IMR-90 (cell line): ENCODE measurements at regions not wholly inside any gene's neighbourhood (a gene's known extent, or its start where the extent isn't known, plus 50 kb on each side); places are given as distances from the start of the nearest gene placed in this dataset.

Source experiments
- ATAC-seq: fragments of 200-7000 bp; cut with Tn5 transposase; 2 replicates; pipeline ENCODE4 v1.9.1; 2020; ENCODE audit warnings: low read depth, mild to moderate bottlenecking, moderate library complexity
- BruUV-seq: library from RNA; stranded (reverse); fragments of 400-500 nt; replicated peaks from 2 replicates; lab custom pipeline; 2021; lab: Mats Ljungman, UMichigan
- CTCF ChIA-PET: fragments of 300-600 bp; formaldehyde crosslinking; extraction: SDS; loops from one replicate; lab custom pipeline; 2021; ENCODE audit warnings: antibody characterized with exemption; lab: Yijun Ruan, JAX
- POLR2A ChIA-PET: fragments of 300-600 bp; sonication (Branson Sonifier 250); formaldehyde crosslinking; loops from one replicate; lab custom pipeline; 2022; ENCODE audit warnings: antibody characterized with exemption; ENCODE audit not compliant: unreplicated experiment; lab: Charles Lee
- DNase-seq: peaks from one replicate; pipeline ENCODE4 v3.0.0; 2013
- H2AFZ ChIP-seq: replicated peaks from 2 replicates; pipeline ENCODE3; 2013; ENCODE audit warnings: low read length, mild to moderate bottlenecking; ENCODE audit not compliant: poor library complexity
- H2AK5ac ChIP-seq: 2 replicates; pipeline ENCODE4 v1.6.1; 2013; ENCODE audit warnings: low read depth, low read length, inconsistent platforms
- H2AK9ac ChIP-seq: replicated peaks from 2 replicates; pipeline ENCODE3; 2013; ENCODE audit warnings: mild to moderate bottlenecking, low read depth, low read length, moderate library complexity; ENCODE audit not compliant: poor library complexity
- H2BK120ac ChIP-seq: 2 replicates; pipeline ENCODE4 v1.6.1; 2013; ENCODE audit warnings: low read depth, low read length, inconsistent platforms
- H2BK15ac ChIP-seq: 3 replicates; pipeline ENCODE4 v1.6.1; 2013; ENCODE audit warnings: low read depth, low read length, inconsistent platforms
- H2BK20ac ChIP-seq: 2 replicates; pipeline ENCODE4 v1.6.1; 2013; ENCODE audit warnings: low read depth, mild to moderate bottlenecking, inconsistent platforms, low read length, moderate library complexity
- H2BK5ac ChIP-seq: 2 replicates; pipeline ENCODE4 v1.6.1; 2013; ENCODE audit warnings: mild to moderate bottlenecking, low read depth, low read length, inconsistent platforms; ENCODE audit not compliant: poor library complexity, severe bottlenecking
- H3K14ac ChIP-seq: replicated peaks from 2 replicates; pipeline ENCODE4 v1.6.1; 2013; ENCODE audit warnings: low read depth, low read length, inconsistent platforms
- H3K18ac ChIP-seq: 2 replicates; pipeline ENCODE4 v1.6.1; 2013; ENCODE audit warnings: low read depth, low read length, control low read depth
- H3K23ac ChIP-seq: 2 replicates; pipeline ENCODE4 v1.6.1; 2013; ENCODE audit warnings: low read depth, low read length, inconsistent platforms
- H3K27ac ChIP-seq: 2 replicates; pipeline ENCODE4 v1.5.1; 2013; ENCODE audit warnings: mild to moderate bottlenecking, control low read depth, low read length; ENCODE audit not compliant: insufficient read depth
- H3K27me3 ChIP-seq: 2 replicates; pipeline ENCODE4 v1.6.1; 2013; ENCODE audit warnings: low read length; ENCODE audit not compliant: control insufficient read depth, insufficient read depth
- H3K36me3 ChIP-seq: 2 replicates; pipeline ENCODE4 v1.6.1; 2013; ENCODE audit warnings: low read length, mixed read lengths; ENCODE audit not compliant: control insufficient read depth, insufficient read depth
- H3K4ac ChIP-seq: 2 replicates; pipeline ENCODE4 v1.6.1; 2013; ENCODE audit warnings: low read depth, low read length, inconsistent platforms
- H3K4me1 ChIP-seq: 2 replicates; pipeline ENCODE4 v1.6.1; 2013; ENCODE audit warnings: low read length, mixed read lengths; ENCODE audit not compliant: control insufficient read depth, insufficient read depth
- H3K4me2 ChIP-seq: 2 replicates; pipeline ENCODE4 v1.6.1; 2013; ENCODE audit warnings: low read depth, mild to moderate bottlenecking, control low read depth, low read length, moderate library complexity
- H3K4me3 ChIP-seq: 2 replicates; pipeline ENCODE4 v1.5.1; 2013; ENCODE audit warnings: low read depth, mild to moderate bottlenecking, control low read depth, low read length, moderate library complexity; ENCODE audit not compliant: insufficient read depth
- H3K56ac ChIP-seq: 2 replicates; pipeline ENCODE4 v1.6.1; 2013; ENCODE audit warnings: low read length, inconsistent platforms; ENCODE audit not compliant: insufficient read depth; ENCODE audit errors: extremely low read depth
- H3K79me1 ChIP-seq, 2 experiments: 2 replicates each; pipeline ENCODE4 v1.6.1; 2013; ENCODE audit warnings: low read length in 2 of 2, inconsistent platforms in 1 of 2, low read depth in 1 of 2
- H3K9ac ChIP-seq: 2 replicates; pipeline ENCODE4 v1.6.1; 2013; ENCODE audit warnings: low read depth, low read length, control low read depth
- H3K9me1 ChIP-seq: 2 replicates; pipeline ENCODE4 v1.6.1; 2013; ENCODE audit warnings: low read length, inconsistent platforms; ENCODE audit not compliant: insufficient read depth
- H3K9me3 ChIP-seq: 2 replicates; pipeline ENCODE4 v1.6.1; 2013; ENCODE audit warnings: low read length; ENCODE audit not compliant: control insufficient read depth, insufficient read depth
- H4K20me1 ChIP-seq: 2 replicates; pipeline ENCODE4 v1.6.1; 2013; ENCODE audit warnings: low read length, inconsistent platforms; ENCODE audit not compliant: insufficient read depth
- H4K5ac ChIP-seq: 2 replicates; pipeline ENCODE4 v1.6.1; 2013; ENCODE audit warnings: mild to moderate bottlenecking, low read depth, low read length, control low read depth
- H4K8ac ChIP-seq, 2 experiments: 2 replicates each; pipeline ENCODE4 v1.6.1; 2013; ENCODE audit warnings: low read depth in 2 of 2, low read length in 2 of 2, control low read depth in 1 of 2, inconsistent platforms in 1 of 2
- H4K91ac ChIP-seq: 2 replicates; pipeline ENCODE4 v1.6.1; 2013; ENCODE audit warnings: low read depth, low read length, inconsistent platforms; ENCODE audit not compliant: insufficient read depth
- RFX5 ChIP-seq: IDR thresholded peaks from 2 replicates; pipeline ENCODE4 v1.8.0; 2012; ENCODE audit warnings: low read depth, mild to moderate bottlenecking, low read length, moderate library complexity
- WGBS, 2 experiments: methylation state at CpG; one replicate each; pipeline versions ENCODE4 v1.1.5 to v1.1.7; 2013; ENCODE audit warnings: missing lambda C conversion rate in 2 of 2; ENCODE audit not compliant: insufficient read length in 1 of 2; ENCODE audit errors: extremely low coverage in 2 of 2; 5-methylcytosine and 5-hydroxymethylcytosine counted together
- dilution Hi-C: fragments of 300-500 bp; cut with HindIII; formaldehyde crosslinking; loops from one replicate; pipeline ENCODE4 v1.14.3; 2018; ENCODE audit warnings: low sequenced_read_pairs; ENCODE audit not compliant: unreplicated experiment
- in situ Hi-C: fragments of 300-500 bp; cut with MboI; formaldehyde crosslinking; loops from 3 replicates; pipeline ENCODE4 v1.14.3; 2019; ENCODE audit warnings: low sequenced_read_pairs, inconsistent platforms, mixed read lengths
- intact Hi-C: fragments of 100-400 bp; cut with micrococcal nuclease; formaldehyde crosslinking; loops from 2 replicates; pipeline ENCODE4 v1.10.0; 2022

DNA sequence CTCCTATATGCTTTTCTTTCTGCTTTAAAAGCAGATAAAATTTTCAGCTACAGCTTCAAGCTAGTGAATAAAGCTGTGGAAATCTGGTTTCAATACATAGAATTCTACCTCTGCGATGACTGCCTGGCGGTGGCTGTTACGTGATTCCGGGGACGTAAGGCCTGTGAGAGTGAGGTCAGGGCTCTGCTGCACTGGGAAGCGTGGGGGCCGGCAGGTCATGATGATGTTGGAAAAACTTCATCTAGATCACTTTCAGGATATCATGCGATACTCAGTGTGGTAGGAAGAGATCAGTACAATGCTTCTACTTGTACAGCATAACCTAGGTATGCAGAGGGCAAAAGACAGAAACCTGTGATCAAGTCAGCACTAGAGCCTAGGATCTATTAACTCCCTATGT lies 546.8 kb upstream of the B3GAT1 start:
- Histone ChIP-seq H2AFZ (no peak overlapping the region), H3K9me1 (no peaks in the 10 kb centered on the region), H3K4ac (no peak overlapping the region), H3K27ac (no peak overlapping the region), H2AK9ac (no peak overlapping the region), H3K23ac (no peak overlapping the region), H3K27me3 (no peaks in the 10 kb centered on the region), H3K4me2 (no peak overlapping the region), H3K9ac (no peak overlapping the region), H3K4me1 (no peaks in the 10 kb centered on the region), H3K9me3 (peaks cover 3% of the 10 kb centered on the region; the same call in 1 of the 2 replicates), H2BK20ac (no peak overlapping the region), H4K8ac (no peak overlapping the region), H3K14ac (no peak overlapping the region), H3K18ac (no peak overlapping the region), H3K4me3 (no peak overlapping the region), H3K79me1 (no peaks in the 10 kb centered on the region), H3K36me3 (no peaks in the 10 kb centered on the region), H3K56ac (no peak overlapping the region), H2BK120ac (no peak overlapping the region), H4K20me1 (no peaks in the 10 kb centered on the region), H4K5ac (no peak overlapping the region), H2BK15ac (no peak overlapping the region), H2AK5ac (no peak overlapping the region), H2BK5ac (no peak overlapping the region), H4K91ac (no peak overlapping the region)
- CTCF ChIA-PET: no interaction called here
- in situ Hi-C loops (no loop called here), dilution Hi-C loops (no loop called here), intact Hi-C loops (no loop called here)
- DNase-seq (no peak), ATAC-seq (no peak)
- no TSS peak for BruUV-seq
- POLR2A ChIA-PET: no interaction called here
- no peak for TF ChIP-seq RFX5
- no CpG with 5 or more reads among the region's 8 CpGs for WGBS, 2 experiments
